ENCODE measurements at regions not wholly inside any gene's neighbourhood (a gene's known extent, or its start where the extent isn't known, plus 50 kb on each side); places are given as distances from the start of the nearest gene placed in this dataset.

DNA sequence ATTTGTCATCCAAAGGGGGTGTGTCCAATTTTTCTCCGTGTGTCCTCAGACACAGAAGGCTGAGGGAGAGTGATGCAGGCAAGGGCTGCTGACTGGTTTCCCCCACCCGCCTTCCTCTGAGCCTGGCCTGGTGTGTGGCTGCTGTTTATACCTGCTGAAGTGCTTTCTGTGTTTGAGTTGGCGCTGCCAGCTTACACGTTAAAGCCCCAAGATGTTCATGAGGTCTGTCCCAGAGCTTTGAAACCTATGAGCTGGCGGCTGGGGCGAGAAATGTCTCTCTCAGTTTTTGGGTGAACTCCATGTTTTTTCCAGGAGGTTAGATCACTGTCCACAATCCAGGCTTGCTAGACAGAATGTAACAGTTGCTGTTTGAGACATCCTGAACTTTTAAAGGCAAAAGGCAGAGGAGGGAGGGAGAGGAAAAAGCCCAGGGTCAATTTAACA lies 69.0 kb upstream of the CCN2 start:
- TF ChIP-seq, protein P1, sequence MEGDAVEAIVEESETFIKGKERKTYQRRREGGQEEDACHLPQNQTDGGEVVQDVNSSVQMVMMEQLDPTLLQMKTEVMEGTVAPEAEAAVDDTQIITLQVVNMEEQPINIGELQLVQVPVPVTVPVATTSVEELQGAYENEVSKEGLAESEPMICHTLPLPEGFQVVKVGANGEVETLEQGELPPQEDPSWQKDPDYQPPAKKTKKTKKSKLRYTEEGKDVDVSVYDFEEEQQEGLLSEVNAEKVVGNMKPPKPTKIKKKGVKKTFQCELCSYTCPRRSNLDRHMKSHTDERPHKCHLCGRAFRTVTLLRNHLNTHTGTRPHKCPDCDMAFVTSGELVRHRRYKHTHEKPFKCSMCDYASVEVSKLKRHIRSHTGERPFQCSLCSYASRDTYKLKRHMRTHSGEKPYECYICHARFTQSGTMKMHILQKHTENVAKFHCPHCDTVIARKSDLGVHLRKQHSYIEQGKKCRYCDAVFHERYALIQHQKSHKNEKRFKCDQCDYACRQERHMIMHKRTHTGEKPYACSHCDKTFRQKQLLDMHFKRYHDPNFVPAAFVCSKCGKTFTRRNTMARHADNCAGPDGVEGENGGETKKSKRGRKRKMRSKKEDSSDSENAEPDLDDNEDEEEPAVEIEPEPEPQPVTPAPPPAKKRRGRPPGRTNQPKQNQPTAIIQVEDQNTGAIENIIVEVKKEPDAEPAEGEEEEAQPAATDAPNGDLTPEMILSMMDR (IDR thresholded peaks at IDR 0.05): no peak
- TF ChIP-seq EZH2 (IDR thresholded peaks at IDR 0.05) (no peak), EZH2phosphoT487 (IDR thresholded peaks at IDR 0.05) (no peak)

Data from neural progenitor cell (in vitro differentiated cells).